Caco-2 (cell line): ENCODE measurements at regions not wholly inside any gene's neighbourhood (a gene's known extent, or its start where the extent isn't known, plus 50 kb on each side); places are given as distances from the start of the nearest gene placed in this dataset.

Source experiments
- BruUV-seq: library from RNA; stranded (reverse); fragments of 400-500 nt; replicated peaks from 2 replicates; lab custom pipeline; 2021; lab: Mats Ljungman, UMichigan
- CTCF ChIA-PET: fragments of 300-600 bp; sonication (Branson Sonifier 250); formaldehyde crosslinking; loops from one replicate; lab custom pipeline; 2022; ENCODE audit warnings: antibody characterized with exemption; lab: Charles Lee
- POLR2A ChIA-PET: fragments of 300-600 bp; sonication (Branson Sonifier 250); formaldehyde crosslinking; loops from one replicate; lab custom pipeline; 2022; ENCODE audit warnings: antibody characterized with exemption; lab: Charles Lee
- DNase-seq, 2 experiments: peaks; one replicate each; pipeline versions ENCODE4 v3.0.0 to v3.0.0-alpha.2; 2020 to 2022
- H3K27me3 ChIP-seq: replicated peaks from 2 replicates; pipeline ENCODE4 v1.6.0; 2011; ENCODE audit warnings: low read length; ENCODE audit not compliant: control insufficient read depth, insufficient read depth
- H3K36me3 ChIP-seq: 2 replicates; pipeline ENCODE4 v1.5.1; 2011; ENCODE audit warnings: low read length; ENCODE audit not compliant: control insufficient read depth, insufficient read depth
- H3K4me1 ChIP-seq: fragments of 250-450 bp; sonication (Bioruptor Pico); 2 replicates; pipeline ENCODE4 v1.5.1; 2020; ENCODE audit warnings: mild to moderate bottlenecking
- H3K4me3 ChIP-seq: 2 replicates; pipeline ENCODE4 v1.5.1; 2011; ENCODE audit warnings: low read depth, mild to moderate bottlenecking, control low read depth, low read length
- H3K9me3 ChIP-seq: fragments of 250-450 bp; sonication (Bioruptor Pico); 2 replicates; pipeline ENCODE4 v1.5.1; 2020; ENCODE audit warnings: mild to moderate bottlenecking, moderate library complexity
- H3K27ac Mint-ChIP-seq: one replicate; pipeline ENCODE4 v1.8.0; 2022; ENCODE audit warnings: mixed read lengths; ENCODE audit not compliant: unreplicated experiment
- H3K27me3 Mint-ChIP-seq: one replicate; pipeline ENCODE4 v1.8.0; 2022; ENCODE audit warnings: mixed read lengths; ENCODE audit not compliant: insufficient read depth, unreplicated experiment
- H3K36me3 Mint-ChIP-seq: one replicate; pipeline ENCODE4 v1.8.0; 2022; ENCODE audit warnings: mild to moderate bottlenecking, mixed read lengths; ENCODE audit not compliant: insufficient read depth, unreplicated experiment
- H3K4me1 Mint-ChIP-seq: one replicate; pipeline ENCODE4 v1.8.0; 2022; ENCODE audit warnings: low read depth, mixed read lengths; ENCODE audit not compliant: unreplicated experiment
- H3K4me3 Mint-ChIP-seq: one replicate; pipeline ENCODE4 v1.8.0; 2022; ENCODE audit warnings: mild to moderate bottlenecking, moderate library complexity, mixed read lengths; ENCODE audit not compliant: unreplicated experiment
- H3K9me3 Mint-ChIP-seq: one replicate; pipeline ENCODE4 v1.8.0; 2022; ENCODE audit warnings: mixed read lengths; ENCODE audit not compliant: unreplicated experiment
- CTCF ChIP-seq, 2 experiments: fragments of 200-600 bp in 1 of 2; IDR thresholded peaks; 1 replicate in 1 of 2; 2 replicates in 1 of 2; pipeline versions ENCODE4 v1.5.1 to v1.8.0; 2011 to 2022; ENCODE audit warnings: antibody characterized with exemption in 1 of 2, control low read depth in 1 of 2, inconsistent platforms in 1 of 2, low read depth in 1 of 2, low read length in 1 of 2, mild to moderate bottlenecking in 1 of 2, moderate library complexity in 1 of 2; ENCODE audit not compliant: insufficient read depth in 1 of 2, severe bottlenecking in 1 of 2, unreplicated experiment in 1 of 2
- intact Hi-C: fragments of 100-400 bp; cut with micrococcal nuclease; formaldehyde crosslinking; loops from one replicate; pipeline ENCODE4 v1.10.0; 2022; ENCODE audit not compliant: unreplicated experiment

- POLR2A ChIA-PET = interaction anchor here (1.0 kb wide), 1 partner anchor 92 kb away, joined by 3 read pairs; no protein-coding TSS in a partner anchor
- TSS peak; percentile 98 for BruUV-seq
- Mint-ChIP-seq H3K27me3 (no peaks in the 10 kb centered on the region), H3K4me3 (peak overlapping the region; percentile 75), H3K27ac (peak overlapping the region; percentile 33), H3K36me3 (no peaks in the 10 kb centered on the region), H3K4me1 (peaks cover 17% of the 10 kb centered on the region), H3K9me3 (no peaks in the 10 kb centered on the region)
- CTCF ChIA-PET = interaction anchor here (1.2 kb wide), 1 partner anchor 35 kb away, joined by 4 read pairs; no protein-coding TSS in a partner anchor
- peak overlapping the region; percentile 70 for H3K4me3 ChIP-seq
- intact Hi-C loops = loop anchor here (1.0 kb wide), 1 partner anchor 122 kb away; no protein-coding TSS in a partner anchor
- DNase-seq = peak; percentile 47 to 55
- H3K27me3 ChIP-seq = no peaks in the 10 kb centered on the region; the same call in 1 of the 2 replicates
- peak; percentile 32 to 41 for TF ChIP-seq CTCF (IDR thresholded peaks at IDR 0.05; ENCODE audit: insufficient read depth in 1 of 2, low read depth in 1 of 2, low read length in 1 of 2, severe bottlenecking in 1 of 2, unreplicated experiment in 1 of 2)
- H3K36me3 ChIP-seq = no peaks in the 10 kb centered on the region
- H3K4me1 ChIP-seq = no peaks in the 10 kb centered on the region; the same call in 1 of the 2 replicates
- no peaks in the 10 kb centered on the region for H3K9me3 ChIP-seq
Observed at GRCh38 chr6:156686301-156686994, 90.7 kb upstream of the ARID1B start.

GRCh38 chr6:156685823-156686222 lies 91.4 kb upstream of the ARID1B start:
- H3K4me1 Mint-ChIP-seq = peaks cover 17% of the 10 kb centered on the region
- peak overlapping the region; percentile 70 for H3K4me3 ChIP-seq
- no TSS peak for BruUV-seq
- H3K9me3 Mint-ChIP-seq = no peaks in the 10 kb centered on the region
- no peak for TF ChIP-seq CTCF (IDR thresholded peaks at IDR 0.05; ENCODE audit: insufficient read depth in 1 of 2, low read depth in 1 of 2, low read length in 1 of 2, severe bottlenecking in 1 of 2, unreplicated experiment in 1 of 2)
- DNase-seq = no peak
- H3K36me3 Mint-ChIP-seq = no peaks in the 10 kb centered on the region
- no peaks in the 10 kb centered on the region for H3K27me3 ChIP-seq
- H3K4me3 Mint-ChIP-seq = peak overlapping the region; percentile 75
- intact Hi-C loops = loop anchor here (1.0 kb wide), 1 partner anchor 122 kb away; no protein-coding TSS in a partner anchor
- POLR2A ChIA-PET = no interaction called here
- no peaks in the 10 kb centered on the region; the same call in 1 of the 2 replicates for H3K4me1 ChIP-seq
- H3K27ac Mint-ChIP-seq = peak overlapping the region; percentile 33
- H3K27me3 Mint-ChIP-seq = no peaks in the 10 kb centered on the region
- H3K36me3 ChIP-seq = no peaks in the 10 kb centered on the region
- H3K9me3 ChIP-seq = no peaks in the 10 kb centered on the region
- CTCF ChIA-PET = interaction anchor here (1.2 kb wide), 1 partner anchor 35 kb away, joined by 4 read pairs; no protein-coding TSS in a partner anchor

- intact Hi-C loops = no loop called here
- no TSS peak for BruUV-seq
- no peak overlapping the region for H3K27ac Mint-ChIP-seq
- no peaks in the 10 kb centered on the region for H3K36me3 Mint-ChIP-seq
- H3K4me3 ChIP-seq = no peak overlapping the region
- no peaks in the 10 kb centered on the region for H3K36me3 ChIP-seq
- H3K4me3 Mint-ChIP-seq = no peak overlapping the region
- H3K9me3 Mint-ChIP-seq = no peaks in the 10 kb centered on the region
- POLR2A ChIA-PET = no interaction called here
- peaks cover 17% of the 10 kb centered on the region for H3K4me1 Mint-ChIP-seq
- CTCF ChIA-PET = no interaction called here
- H3K27me3 Mint-ChIP-seq = no peaks in the 10 kb centered on the region
- H3K27me3 ChIP-seq = no peaks in the 10 kb centered on the region
- no peaks in the 10 kb centered on the region for H3K9me3 ChIP-seq
- TF ChIP-seq CTCF (IDR thresholded peaks at IDR 0.05; ENCODE audit: insufficient read depth in 1 of 2, low read depth in 1 of 2, low read length in 1 of 2, severe bottlenecking in 1 of 2, unreplicated experiment in 1 of 2) = no peak
- no peaks in the 10 kb centered on the region; the same call in 1 of the 2 replicates for H3K4me1 ChIP-seq
- no peak for DNase-seq
Observed at GRCh38 chr6:156683821-156684220, 93.4 kb upstream of the ARID1B start.
